NCI-H2196 (cell line): ENCODE measurements at regions not wholly inside any gene's neighbourhood (a gene's known extent, or its start where the extent isn't known, plus 50 kb on each side); places are given as distances from the start of the nearest gene placed in this dataset.
"Not testable (repeated sequence)": the region's sequence is repeated elsewhere in the genome, so short reads cannot be mapped to it uniquely, and the experiment has no call there.

Source experiments
- DNase-seq: peaks from one replicate; lab custom pipeline; 2025; ENCODE audit not compliant: unreplicated experiment; lab: John Stamatoyannopoulos, UW

- no peak for DNase-seq
Measured at GRCh38 chr7:142445019-142445686, 187.3 kb upstream of the PRSS58 start.

DNA sequence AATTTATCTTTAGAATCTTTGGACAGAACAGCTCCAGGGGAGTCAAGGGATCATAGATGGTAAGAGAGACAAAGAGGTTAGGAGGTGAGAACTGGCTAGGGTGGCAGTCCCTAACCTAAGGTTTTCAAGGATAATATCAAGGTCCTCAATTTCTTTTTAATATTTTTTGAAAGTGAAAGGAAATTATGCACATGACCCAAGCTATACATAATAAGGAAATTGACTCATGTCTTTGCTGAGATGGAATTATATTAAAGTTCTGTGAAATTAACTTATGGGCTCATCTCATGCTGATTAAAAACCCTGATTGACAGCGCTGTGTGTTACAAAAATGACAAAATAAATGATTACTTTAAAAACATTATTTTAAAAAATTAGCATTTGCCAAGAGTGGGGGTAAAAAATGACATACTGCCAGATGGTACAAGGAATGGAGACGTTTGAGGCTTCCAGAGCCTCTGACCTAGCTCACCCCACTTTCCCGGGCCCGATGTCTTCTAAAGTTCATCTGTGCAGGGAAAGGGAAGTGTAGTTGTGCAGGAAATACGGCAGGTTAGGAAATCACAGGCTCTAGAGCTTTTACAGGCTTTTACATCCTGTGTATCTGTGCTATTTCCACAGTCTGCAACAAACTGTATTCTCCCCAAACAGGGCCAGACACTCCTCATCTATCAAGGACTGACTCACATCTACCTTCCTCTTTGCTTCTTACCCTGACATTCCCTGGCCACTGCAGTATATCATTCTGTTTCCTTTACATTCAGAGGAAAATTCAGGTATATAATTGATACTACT is 185.6 kb upstream of the PRSS58 start:
- no peak for DNase-seq

DNA sequence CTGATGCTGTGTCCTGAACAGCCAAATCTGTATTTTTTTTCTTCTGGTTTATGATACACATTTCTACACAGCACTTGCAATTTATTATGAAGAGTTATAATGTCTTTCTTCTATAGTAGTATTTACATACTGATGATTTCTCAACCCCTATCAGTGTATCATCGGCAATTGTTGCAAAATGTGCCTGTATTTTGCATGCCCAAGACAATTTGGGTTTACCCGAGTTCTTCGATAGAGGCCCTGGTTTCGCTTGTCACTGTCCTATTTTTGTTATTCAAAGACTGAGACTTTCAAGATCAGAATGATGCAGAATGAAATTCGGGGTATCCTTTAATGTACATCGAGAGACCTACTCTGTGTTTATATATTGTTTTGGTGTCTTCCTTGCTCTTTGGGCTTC is 184.5 kb upstream of the PRSS58 start:
- DNase-seq, result no peak

GRCh38 chr7:142440906-142441411 is 183.1 kb upstream of the PRSS58 start:
- no peak for DNase-seq

DNA sequence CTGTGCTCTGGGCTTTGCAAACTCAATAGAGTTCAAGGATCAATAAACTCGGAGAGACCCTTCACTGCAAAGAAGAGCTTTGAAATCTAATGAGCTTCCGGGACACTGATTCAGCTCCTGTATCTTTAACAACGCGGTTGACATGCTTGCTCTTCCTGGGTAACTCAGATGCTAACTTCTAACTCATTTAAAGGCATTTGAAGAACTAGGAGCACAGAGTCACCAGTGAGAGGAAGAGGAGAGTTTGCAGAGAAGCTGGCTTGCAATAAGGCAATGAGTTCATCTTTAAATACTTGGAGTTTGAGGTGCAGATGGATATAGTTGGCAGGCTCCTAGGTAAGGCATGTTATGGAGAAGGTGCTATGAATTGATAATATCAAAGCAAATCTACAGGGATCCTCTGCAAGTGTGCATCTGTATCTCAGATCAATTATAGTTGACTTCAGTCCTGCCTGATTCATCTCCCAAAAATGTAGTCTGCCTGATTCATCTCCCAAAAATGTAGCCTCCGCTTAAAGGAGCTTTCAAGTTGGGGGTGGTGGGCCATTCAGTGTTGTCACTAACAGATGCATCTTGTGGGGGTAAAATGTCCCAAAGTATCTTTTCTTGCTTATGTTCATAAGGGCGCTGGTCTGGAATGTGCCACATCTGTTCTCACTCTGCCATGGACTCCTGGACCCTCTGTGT is 182.5 kb upstream of the PRSS58 start:
- DNase-seq, result no peak

DNA sequence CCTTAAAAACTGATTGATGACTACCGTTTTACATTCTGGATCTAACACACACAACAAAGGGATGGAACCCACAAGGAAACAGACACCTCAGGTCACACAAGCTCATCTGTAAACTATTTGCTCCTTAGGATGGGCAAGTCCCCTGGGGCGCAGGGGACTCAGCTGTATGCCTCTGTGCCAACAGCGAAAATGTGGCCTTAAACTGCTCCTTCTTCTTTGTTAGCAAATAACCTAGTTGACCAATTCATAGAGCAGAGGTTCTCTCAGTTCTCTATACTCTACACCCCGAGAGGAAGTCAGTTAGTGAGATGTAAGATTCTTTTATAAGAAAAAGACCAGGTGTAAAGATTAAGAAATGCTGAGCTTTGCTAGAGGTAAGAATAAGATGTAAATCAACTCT is 181.9 kb upstream of the PRSS58 start:
- no peak for DNase-seq

DNA sequence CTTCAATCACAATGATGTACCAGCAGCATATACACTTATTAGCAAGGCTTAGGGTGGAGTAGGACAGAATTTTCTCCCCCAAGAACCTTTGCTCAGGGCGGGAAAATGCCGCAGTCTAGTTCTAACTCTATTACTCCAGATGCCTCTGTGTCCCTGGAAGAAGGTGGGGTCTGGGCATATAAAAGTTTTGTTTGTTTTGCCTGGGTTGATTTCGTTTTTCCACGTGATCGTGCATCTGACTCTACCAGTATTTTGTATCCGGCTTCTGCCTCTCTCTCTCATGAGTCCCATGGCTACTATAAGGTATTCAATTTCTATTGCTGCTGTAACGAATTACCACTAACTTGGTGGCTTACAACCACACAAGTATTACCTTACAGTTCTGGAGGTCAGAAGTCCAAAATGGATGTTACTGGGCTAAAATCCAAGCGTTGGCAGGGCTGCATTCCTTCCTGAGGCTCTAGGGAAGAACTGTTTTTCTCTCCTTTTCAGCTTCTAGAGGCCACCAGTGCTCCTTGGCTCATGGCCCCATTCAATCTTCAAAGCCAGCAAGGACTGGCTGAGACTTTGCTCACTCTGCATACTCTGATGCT is 181.2 kb upstream of the PRSS58 start:
- DNase-seq, result no peak

GRCh38 chr7:142438235-142438922 is 180.5 kb upstream of the PRSS58 start:
- no peak for DNase-seq

GRCh38 chr7:142437741-142438140 is 179.9 kb upstream of the PRSS58 start:
- no peak for DNase-seq

DNA sequence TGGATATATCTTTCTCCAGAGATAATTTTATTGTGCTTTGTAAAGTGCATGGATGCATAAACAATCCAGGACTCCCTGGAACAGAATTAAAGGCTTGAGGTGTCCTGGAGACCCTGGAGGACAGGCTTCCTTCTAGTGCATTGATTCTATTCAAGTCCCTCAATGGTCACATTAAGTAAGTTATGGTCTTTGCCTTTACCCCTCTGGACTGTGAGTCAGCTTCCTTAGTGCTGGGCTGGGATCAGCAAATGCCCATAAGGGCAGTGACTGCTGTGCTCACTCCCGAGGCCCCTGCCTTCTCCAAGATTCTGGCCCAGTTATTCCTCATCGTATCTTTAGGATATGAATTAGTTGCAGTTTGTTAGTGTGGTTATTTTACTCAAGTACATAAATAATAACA is 178.7 kb upstream of the PRSS58 start:
- DNase-seq, result no peak

DNA sequence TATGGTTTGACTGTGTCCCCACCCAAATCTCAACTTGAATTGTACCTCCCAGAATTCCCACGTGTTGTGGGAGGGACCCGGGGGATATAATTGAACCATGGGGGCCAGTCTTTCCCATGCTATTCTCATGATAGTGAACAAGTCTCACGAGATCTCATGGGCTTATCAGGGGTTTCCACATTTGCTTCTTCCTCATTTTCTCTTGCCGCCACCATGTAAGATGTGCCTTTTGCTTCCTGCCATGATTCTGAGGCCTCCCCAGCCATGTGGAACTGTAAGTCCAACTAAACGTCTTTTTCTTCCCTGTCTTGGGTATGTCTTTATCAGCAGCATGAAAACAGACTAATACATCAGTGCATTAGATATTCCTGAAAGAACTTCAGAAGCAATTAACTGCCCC is 177.7 kb upstream of the PRSS58 start:
- DNase-seq, result not testable (repeated sequence)

DNA sequence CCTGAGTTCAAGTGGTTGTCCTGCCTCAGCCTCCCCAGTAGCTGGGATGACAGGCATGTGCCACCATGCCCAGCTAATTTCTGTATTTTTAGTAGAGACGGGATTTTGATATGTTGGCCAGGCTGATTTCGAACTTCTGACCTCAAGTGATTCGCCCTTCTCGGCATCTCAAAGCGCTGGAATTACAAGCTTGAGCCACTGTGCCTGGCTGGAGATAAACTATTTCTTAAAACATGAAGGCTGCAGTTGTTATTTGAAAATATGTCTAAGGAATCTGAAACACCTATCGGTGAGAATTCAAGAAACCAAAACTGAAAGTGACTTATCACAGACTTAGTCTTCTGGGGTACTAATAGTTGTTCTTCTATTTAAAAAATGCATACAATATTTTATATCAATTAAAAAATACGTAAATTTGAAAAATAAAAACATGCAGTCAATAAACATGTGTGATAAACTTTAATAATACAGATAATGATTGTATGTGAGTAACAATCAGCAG is 176.9 kb upstream of the PRSS58 start:
- no peak for DNase-seq

DNA sequence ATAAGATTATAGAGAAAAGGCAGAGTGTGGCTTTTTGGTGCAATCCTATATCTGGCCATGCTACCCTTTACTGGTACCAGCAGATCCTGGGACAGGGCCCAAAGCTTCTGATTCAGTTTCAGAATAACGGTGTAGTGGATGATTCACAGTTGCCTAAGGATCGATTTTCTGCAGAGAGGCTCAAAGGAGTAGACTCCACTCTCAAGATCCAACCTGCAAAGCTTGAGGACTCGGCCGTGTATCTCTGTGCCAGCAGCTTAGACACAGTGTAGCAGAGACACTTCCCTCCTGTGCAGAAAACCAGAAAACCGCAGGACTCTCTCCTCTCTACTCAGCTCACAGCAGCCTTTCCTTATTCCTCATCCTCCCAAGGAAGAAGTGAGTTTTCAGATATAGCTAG is 176.3 kb upstream of the PRSS58 start:
- DNase-seq, result not testable (repeated sequence)

GRCh38 chr7:142432377-142432776 is 174.5 kb upstream of the PRSS58 start:
- DNase-seq, result no peak

DNA sequence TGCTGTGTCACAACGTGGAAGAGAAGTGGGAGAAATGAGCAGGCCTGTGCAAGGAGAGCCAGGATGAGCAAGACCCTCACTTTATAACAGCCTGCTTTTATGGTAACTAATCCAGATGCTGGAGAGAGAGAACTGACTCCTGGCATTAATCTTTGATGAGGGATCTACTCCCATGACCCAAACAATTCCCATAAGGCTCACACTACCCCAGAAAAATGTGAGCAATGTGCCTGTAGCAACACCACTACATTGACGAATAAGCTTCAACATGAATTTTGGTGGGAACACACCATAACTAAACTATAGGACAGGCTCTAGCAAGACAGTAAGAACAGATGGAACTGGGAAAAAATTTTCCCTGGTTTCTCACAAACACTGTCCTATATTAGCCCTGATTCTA is 173.6 kb upstream of the PRSS58 start:
- DNase-seq, result no peak

GRCh38 chr7:142428094-142428493 is 170.2 kb upstream of the PRSS58 start:
- no peak for DNase-seq

GRCh38 chr7:142425281-142425680 is 167.4 kb upstream of the PRSS58 start:
- no peak for DNase-seq

DNA sequence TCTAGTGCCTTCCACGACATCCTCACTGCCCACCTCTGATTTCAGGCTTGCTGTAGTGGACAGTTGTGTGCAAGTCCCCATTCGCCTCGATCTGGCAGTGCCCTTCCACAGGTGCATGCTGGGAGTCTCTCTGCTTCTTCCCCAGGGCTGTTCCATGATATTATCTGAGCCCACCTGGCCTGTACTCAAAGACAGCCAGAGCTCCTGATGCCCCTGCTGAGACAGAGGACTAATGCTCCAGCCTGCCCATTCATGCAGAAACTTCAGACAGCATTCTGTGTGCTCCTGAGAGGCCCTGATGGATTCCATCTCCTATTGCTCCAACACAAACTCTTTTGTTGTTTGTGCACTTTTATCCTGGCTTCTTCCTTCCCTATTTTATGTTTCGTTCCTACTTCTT is 164.8 kb upstream of the PRSS58 start:
- no peak for DNase-seq

DNA sequence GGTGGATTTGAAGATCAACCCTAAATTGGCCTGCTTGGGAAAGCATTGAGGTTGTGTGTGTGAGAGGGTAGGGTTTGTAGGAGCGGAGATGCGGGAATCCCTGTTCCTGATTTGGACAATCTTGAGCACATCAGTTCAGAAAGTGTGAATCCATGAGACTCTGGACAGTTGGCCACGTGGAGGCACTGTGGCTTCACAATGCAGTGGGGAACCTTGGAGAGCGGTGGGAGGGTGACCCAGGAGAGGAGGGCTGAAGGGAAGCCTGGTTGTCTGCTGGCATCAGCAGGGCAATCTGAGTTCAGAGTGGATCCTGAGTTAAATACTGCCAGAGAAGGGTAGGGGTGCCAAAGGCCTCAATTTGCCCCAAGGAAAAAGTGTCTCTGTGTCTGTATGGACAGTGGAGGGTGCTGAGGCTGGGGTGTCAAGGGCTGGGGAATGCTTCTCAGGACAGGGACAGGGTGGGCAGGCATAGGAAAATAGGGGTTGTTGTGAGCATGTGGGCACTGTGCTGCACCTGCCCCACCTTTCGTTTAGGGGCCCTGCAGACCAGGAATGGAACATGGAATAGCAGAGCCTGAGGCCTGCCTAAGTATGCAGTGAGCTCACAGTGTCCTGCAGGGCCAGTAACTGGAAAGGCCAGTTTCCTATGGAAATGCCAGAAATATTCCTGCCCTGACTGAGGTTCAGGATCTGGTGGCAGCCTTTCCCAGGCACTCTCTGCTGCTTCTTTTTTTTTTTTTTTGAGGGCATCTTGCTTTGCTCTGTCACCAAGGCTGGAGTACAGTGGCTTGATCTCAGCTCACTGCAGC is 162.9 kb upstream of the PRSS58 start:
- no peak for DNase-seq

DNA sequence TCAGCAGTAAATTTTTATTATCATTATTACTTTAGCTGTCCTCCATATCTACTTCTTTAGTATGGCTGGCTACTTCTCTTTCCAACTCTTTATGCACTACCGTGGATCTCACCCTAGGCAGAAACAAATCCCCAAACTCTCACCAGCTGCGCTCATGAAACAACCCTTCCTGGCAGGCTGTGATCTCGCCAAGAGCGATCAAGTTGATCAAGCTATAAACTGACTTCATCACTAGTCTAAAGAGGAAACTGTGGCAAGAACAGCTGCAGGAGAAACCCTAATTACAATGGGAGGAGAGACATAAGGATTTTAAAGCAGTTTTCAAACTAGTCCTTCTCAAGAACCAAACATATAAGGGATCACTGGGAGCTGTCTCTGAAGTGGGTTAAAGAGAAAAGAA is 160.5 kb upstream of the PRSS58 start:
- no peak for DNase-seq
